DMS114 treated with DMSO at 0.1 percent for 48 hours (cell line): ENCODE measurements at regions not wholly inside any gene's neighbourhood (a gene's known extent, or its start where the extent isn't known, plus 50 kb on each side); places are given as distances from the start of the nearest gene placed in this dataset.
A peak's percentile ranks its signal among the peaks of the same experiment; 100 is the strongest.
"Not testable (repeated sequence)": the region's sequence is repeated elsewhere in the genome, so short reads cannot be mapped to it uniquely, and the experiment has no call there.

Experiments used
- DNase-seq: peaks from one replicate; lab custom pipeline; 2025; ENCODE audit not compliant: unreplicated experiment; lab: John Stamatoyannopoulos, UW

- DNase-seq, result no peak
These were observed 102.2 kb upstream of the MIR17HG start for GRCh38 chr13:91245288-91245687.

GRCh38 chr13:91247768-91248167, 99.7 kb upstream of the MIR17HG start:
- peak; percentile 14 for DNase-seq

- no peak for DNase-seq
These were observed 99.2 kb upstream of the MIR17HG start for GRCh38 chr13:91248249-91248648.

- DNase-seq, result no peak
These were observed 98.1 kb upstream of the MIR17HG start for GRCh38 chr13:91249370-91249769.

GRCh38 chr13:91249861-91250260, 97.6 kb upstream of the MIR17HG start:
- no peak for DNase-seq

GRCh38 chr13:91251573-91251972, 95.9 kb upstream of the MIR17HG start:
- DNase-seq, result not testable (repeated sequence)

GRCh38 chr13:91264484-91264883, 83.0 kb upstream of the MIR17HG start:
- no peak for DNase-seq

GRCh38 chr13:91269237-91269636, 78.2 kb upstream of the MIR17HG start:
- DNase-seq, result no peak

GRCh38 chr13:91270031-91270430, 77.5 kb upstream of the MIR17HG start:
- DNase-seq, result no peak

- DNase-seq, result no peak
These were observed 75.2 kb upstream of the MIR17HG start for GRCh38 chr13:91272235-91272777.

GRCh38 chr13:91273675-91274074, 73.8 kb upstream of the MIR17HG start:
- DNase-seq, result no peak

- DNase-seq, result no peak
These were observed 70.3 kb upstream of the MIR17HG start for GRCh38 chr13:91277013-91277676.

GRCh38 chr13:91278291-91278690, 69.2 kb upstream of the MIR17HG start:
- DNase-seq, result no peak

GRCh38 chr13:91278888-91279287, 68.6 kb upstream of the MIR17HG start:
- no peak for DNase-seq

GRCh38 chr13:91280801-91281200, 66.7 kb upstream of the MIR17HG start:
- no peak for DNase-seq

GRCh38 chr13:91284335-91284734, 63.2 kb upstream of the MIR17HG start:
- DNase-seq, result no peak

GRCh38 chr13:91286317-91286716, 61.2 kb upstream of the MIR17HG start:
- no peak for DNase-seq

- DNase-seq, result no peak
These were observed 56.4 kb upstream of the MIR17HG start for GRCh38 chr13:91291078-91291477.

- DNase-seq, result no peak
These were observed 54.8 kb upstream of the MIR17HG start for GRCh38 chr13:91292630-91293221.

- no peak for DNase-seq
These were observed 51.6 kb upstream of the MIR17HG start for GRCh38 chr13:91295712-91296410.

GRCh38 chr13:91297503-91297902, 50.0 kb upstream of the MIR17HG start:
- DNase-seq, result no peak
